ENCODE measurements at regions not wholly inside any gene's neighbourhood (a gene's known extent, or its start where the extent isn't known, plus 50 kb on each side); places are given as distances from the start of the nearest gene placed in this dataset.
A peak's percentile ranks its signal among the peaks of the same experiment; 100 is the strongest.

DNA sequence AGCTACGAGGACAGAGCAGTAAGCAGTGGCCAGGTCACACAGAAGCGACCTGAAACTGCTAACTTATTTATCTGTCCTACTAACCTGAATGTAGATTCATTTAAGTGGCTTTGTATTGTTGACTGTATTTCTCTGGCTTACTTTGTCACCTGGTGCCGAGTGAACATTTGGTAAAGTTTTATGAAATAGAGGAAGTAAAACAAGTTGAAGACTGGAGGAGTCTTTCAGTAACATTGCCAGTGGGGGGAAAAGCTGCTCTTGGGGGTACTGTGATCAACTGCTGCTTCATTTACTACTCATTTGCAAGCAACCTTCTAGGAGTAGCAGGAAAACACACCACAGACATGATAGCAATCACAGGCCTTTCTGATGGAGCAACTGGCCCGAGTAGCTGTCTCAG is 615.0 kb downstream of the FGF9 start:
- Histone ChIP-seq H3K4me2 (replicated peaks; ENCODE audit: low read depth, low read length, poor library complexity, severe bottlenecking) (no peak overlapping the region), H3K27me3 (replicated peaks in 1 of 4; ENCODE audit: control extremely low read depth in 1 of 4, control insufficient read depth in 3 of 4, insufficient read depth in 4 of 4, low read length in 3 of 4) (no peaks in the 10 kb centered on the region), H4K20me1 (ENCODE audit: control insufficient read depth, insufficient read depth, low read length, poor library complexity, severe bottlenecking) (no peaks in the 10 kb centered on the region), H3K4me1 (ENCODE audit: control insufficient read depth in 2 of 2, insufficient read depth in 2 of 2, low read length in 2 of 2) (peaks cover 5 to 13% of the 10 kb centered on the region in 2 donors), H3K4me3 (ENCODE audit: control extremely low read depth in 1 of 5, extremely low read depth in 1 of 5, insufficient read depth in 1 of 5, low read depth in 2 of 5, low read length in 4 of 5) (no peak overlapping the region), H3K27ac (ENCODE audit: low read length in 2 of 2) (no peak overlapping the region), H2AFZ (ENCODE audit: insufficient read depth, low read depth, low read length, poor library complexity, severe bottlenecking) (no peak overlapping the region), H3K36me3 (replicated peaks in 1 of 2; ENCODE audit: control extremely low read depth in 1 of 2, control insufficient read depth in 1 of 2, extremely low read depth in 1 of 2, insufficient read depth in 2 of 2, low read length in 1 of 2) (no peaks in the 10 kb centered on the region), H3K79me2 (ENCODE audit: control insufficient read depth, insufficient read depth, low read length) (no peaks in the 10 kb centered on the region), H3K9ac (ENCODE audit: low read length) (no peak overlapping the region), H3K9me3 (ENCODE audit: control extremely low read depth in 1 of 3, control insufficient read depth in 2 of 3, insufficient read depth in 1 of 3, low read length in 2 of 3) (no peaks in the 10 kb centered on the region)
- Mint-ChIP-seq H3K27ac (no peak overlapping the region), H3K27me3 (no peaks in the 10 kb centered on the region), H3K4me1 (peaks cover 20% of the 10 kb centered on the region), H3K4me3 (no peak overlapping the region), H3K9me3 (ENCODE audit: insufficient read depth) (no peaks in the 10 kb centered on the region)
- peak; percentile 61 for ATAC-seq (ENCODE audit: low read depth)
- TF ChIP-seq EZH2 (IDR thresholded peaks at IDR 0.05; ENCODE audit: borderline replicate concordance, insufficient read depth, low read depth, low read length, poor library complexity, severe bottlenecking), result no peak
- TF ChIP-seq, protein P1, sequence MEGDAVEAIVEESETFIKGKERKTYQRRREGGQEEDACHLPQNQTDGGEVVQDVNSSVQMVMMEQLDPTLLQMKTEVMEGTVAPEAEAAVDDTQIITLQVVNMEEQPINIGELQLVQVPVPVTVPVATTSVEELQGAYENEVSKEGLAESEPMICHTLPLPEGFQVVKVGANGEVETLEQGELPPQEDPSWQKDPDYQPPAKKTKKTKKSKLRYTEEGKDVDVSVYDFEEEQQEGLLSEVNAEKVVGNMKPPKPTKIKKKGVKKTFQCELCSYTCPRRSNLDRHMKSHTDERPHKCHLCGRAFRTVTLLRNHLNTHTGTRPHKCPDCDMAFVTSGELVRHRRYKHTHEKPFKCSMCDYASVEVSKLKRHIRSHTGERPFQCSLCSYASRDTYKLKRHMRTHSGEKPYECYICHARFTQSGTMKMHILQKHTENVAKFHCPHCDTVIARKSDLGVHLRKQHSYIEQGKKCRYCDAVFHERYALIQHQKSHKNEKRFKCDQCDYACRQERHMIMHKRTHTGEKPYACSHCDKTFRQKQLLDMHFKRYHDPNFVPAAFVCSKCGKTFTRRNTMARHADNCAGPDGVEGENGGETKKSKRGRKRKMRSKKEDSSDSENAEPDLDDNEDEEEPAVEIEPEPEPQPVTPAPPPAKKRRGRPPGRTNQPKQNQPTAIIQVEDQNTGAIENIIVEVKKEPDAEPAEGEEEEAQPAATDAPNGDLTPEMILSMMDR (IDR thresholded peaks at IDR 0.05), result no peak
- CTCF ChIA-PET, result interaction anchor here (1.6 kb wide), 1 partner anchor 8 kb away, joined by 3 read pairs; no protein-coding TSS in a partner anchor
- POLR2A ChIA-PET, result no interaction called here
- intact Hi-C loops (cut with micrococcal nuclease), result no loop called here
- WGBS (ENCODE audit: insufficient coverage), result 76% methylated on average over 2 of the region's 4 CpGs
- peak; percentile 9 for DNase-seq

DNA sequence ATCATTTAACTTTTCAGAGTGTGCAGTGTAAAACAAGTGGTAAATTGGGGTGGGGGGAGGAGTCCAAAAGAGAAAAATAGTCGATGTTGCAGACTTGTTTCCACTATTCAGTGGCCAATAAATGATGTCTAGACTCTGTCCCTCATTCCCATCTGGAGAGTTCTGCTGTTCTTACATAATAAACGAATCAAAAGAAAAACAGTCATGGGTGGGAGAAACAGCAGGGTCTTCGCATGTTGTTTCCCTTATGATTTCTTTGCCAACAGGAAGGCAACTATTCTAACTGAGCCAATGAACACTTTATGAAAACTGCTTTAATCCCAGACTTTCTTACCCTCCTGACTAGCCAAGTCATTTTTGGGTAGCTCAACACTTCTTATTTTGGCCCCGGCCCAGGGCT is 615.5 kb downstream of the FGF9 start:
- Histone ChIP-seq H4K20me1 (ENCODE audit: control insufficient read depth, insufficient read depth, low read length, poor library complexity, severe bottlenecking) (no peaks in the 10 kb centered on the region), H3K79me2 (ENCODE audit: control insufficient read depth, insufficient read depth, low read length) (no peaks in the 10 kb centered on the region), H3K27me3 (replicated peaks in 1 of 4; ENCODE audit: control extremely low read depth in 1 of 4, control insufficient read depth in 3 of 4, insufficient read depth in 4 of 4, low read length in 3 of 4) (no peaks in the 10 kb centered on the region), H3K4me2 (replicated peaks; ENCODE audit: low read depth, low read length, poor library complexity, severe bottlenecking) (no peak overlapping the region), H3K36me3 (replicated peaks in 1 of 2; ENCODE audit: control extremely low read depth in 1 of 2, control insufficient read depth in 1 of 2, extremely low read depth in 1 of 2, insufficient read depth in 2 of 2, low read length in 1 of 2) (no peaks in the 10 kb centered on the region), H3K4me1 (ENCODE audit: control insufficient read depth in 2 of 2, insufficient read depth in 2 of 2, low read length in 2 of 2) (peaks cover 5 to 13% of the 10 kb centered on the region in 2 donors), H3K27ac (ENCODE audit: low read length in 2 of 2) (no peak overlapping the region), H3K4me3 (ENCODE audit: control extremely low read depth in 1 of 5, extremely low read depth in 1 of 5, insufficient read depth in 1 of 5, low read depth in 2 of 5, low read length in 4 of 5) (no peak overlapping the region), H3K9me3 (ENCODE audit: control extremely low read depth in 1 of 3, control insufficient read depth in 2 of 3, insufficient read depth in 1 of 3, low read length in 2 of 3) (no peaks in the 10 kb centered on the region), H3K9ac (ENCODE audit: low read length) (no peak overlapping the region), H2AFZ (ENCODE audit: insufficient read depth, low read depth, low read length, poor library complexity, severe bottlenecking) (no peak overlapping the region)
- POLR2A ChIA-PET, result no interaction called here
- 100% methylated on average over 1 of the region's 4 CpGs for WGBS (ENCODE audit: insufficient coverage)
- CTCF ChIA-PET, result interaction anchor here (1.0 to 1.6 kb wide), 2 partner anchors 8 to 10 kb away, joined by 3 read pairs; no protein-coding TSS in a partner anchor
- H3K27ac Mint-ChIP-seq, result no peak overlapping the region
- H3K27me3 Mint-ChIP-seq, result no peaks in the 10 kb centered on the region
- intact Hi-C loops (cut with micrococcal nuclease), result no loop called here
- no peaks in the 10 kb centered on the region for H3K9me3 Mint-ChIP-seq (ENCODE audit: insufficient read depth)
- no peak for TF ChIP-seq EZH2 (IDR thresholded peaks at IDR 0.05; ENCODE audit: borderline replicate concordance, insufficient read depth, low read depth, low read length, poor library complexity, severe bottlenecking)
- TF ChIP-seq, protein P1 (IDR thresholded peaks at IDR 0.05), result no peak
- H3K4me3 Mint-ChIP-seq, result no peak overlapping the region
- no peak for DNase-seq
- no peak for ATAC-seq (ENCODE audit: low read depth)
- peaks cover 20% of the 10 kb centered on the region for H3K4me1 Mint-ChIP-seq

Measured in B cell (primary cell).